Frontal cortex (tissue), 3 donors: ENCODE measurements at regions not wholly inside any gene's neighbourhood (a gene's known extent, or its start where the extent isn't known, plus 50 kb on each side); places are given as distances from the start of the nearest gene placed in this dataset.
"Not testable (repeated sequence)": the region's sequence is repeated elsewhere in the genome, so short reads cannot be mapped to it uniquely, and the experiment has no call there.

Experiments
- DNase-seq, 2 donors: peaks; one replicate each; pipeline ENCODE4 v3.0.0; 2012; ENCODE audit warnings: low spot score in 2 of 2
- FAIRE-seq: peaks from 2 replicates; lab custom pipeline; 2012; peaks lifted over from hg19 to GRCh38; lab: Jason Lieb, UNC
- donor health status: control.
- donor health status: control.
- donor health status: control.

DNA sequence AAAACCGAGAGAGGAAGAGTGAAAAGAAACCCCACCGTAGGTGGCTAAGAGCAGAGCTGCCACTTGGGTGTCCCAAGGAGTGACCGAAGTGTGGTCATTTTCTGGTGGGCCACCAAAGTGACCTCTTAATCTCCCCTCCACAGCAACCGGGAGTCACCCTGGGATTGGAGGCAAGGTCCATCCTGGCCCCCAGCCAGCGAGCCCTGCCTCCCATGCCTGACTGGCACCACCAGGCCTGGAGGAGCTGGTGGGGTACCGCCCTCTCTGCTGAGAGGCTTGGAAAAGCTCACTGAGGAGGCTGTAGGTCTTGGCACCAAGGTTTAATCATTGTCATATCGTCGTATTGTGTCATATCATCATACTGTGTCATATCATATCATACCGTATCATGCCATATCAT is 74.0 kb upstream of the TRPM1 start:
- DNase-seq (no peak), FAIRE-seq (no peak)

DNA sequence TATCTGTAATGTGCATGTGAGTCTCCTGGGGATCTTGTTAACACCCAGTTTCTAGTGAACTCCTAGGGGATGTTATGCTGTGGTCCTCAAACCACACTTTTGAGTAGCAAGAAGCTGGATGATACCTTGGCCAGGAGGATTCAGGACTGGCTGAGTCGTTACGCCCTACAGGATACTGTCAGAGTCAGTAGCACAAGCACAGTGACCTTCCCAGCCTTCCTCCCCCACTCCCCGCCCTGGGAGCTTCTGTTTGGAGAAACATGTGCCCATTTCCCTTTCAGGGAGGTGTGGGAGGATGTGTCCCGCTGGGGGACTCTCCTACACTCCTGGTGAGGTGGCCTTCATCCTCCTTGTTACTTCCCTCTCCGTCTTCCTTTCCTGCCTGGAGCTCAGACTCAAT is 76.4 kb upstream of the TRPM1 start:
- FAIRE-seq (no peak), DNase-seq (no peak)

DNA sequence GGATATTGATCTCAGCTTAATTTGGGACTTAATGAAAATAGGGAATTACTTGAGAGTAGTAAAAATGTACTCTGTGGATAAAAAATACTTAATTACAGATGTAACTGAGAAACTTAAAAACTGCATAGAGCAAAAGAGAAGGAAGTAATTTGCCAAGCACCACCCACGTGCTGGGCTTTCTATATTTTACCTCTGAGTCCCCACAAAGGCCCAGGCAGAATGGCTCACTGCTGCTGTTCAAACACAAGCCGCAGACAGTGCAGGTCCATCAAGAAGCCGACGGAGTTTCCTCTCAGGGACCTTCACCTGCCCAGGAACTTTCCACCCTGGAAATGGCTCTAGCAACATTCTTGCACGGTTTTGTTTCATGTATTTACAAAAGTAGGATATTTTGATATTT is 77.2 kb upstream of the TRPM1 start:
- no peak for DNase-seq
- no peak for FAIRE-seq

DNA sequence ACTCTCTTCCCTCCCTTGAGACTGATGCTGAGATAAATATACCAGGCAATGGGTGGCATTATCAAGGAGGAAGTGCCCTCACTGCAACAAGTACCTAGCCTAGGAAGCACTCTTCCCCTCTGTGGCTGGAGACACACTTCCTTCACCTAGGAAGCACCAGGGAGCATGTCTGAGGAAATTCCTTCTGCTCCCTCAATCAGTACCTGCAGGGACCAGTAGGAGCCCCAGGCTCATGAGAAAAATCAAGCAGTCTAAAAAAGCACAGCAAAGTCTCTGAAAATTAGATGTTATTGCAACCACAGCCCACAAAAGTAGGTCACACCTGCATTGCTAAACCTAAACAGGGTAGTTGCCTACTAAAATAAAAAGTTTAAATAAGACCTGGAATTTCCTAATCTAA is 78.2 kb upstream of the TRPM1 start:
- FAIRE-seq (no peak), DNase-seq (no peak)

DNA sequence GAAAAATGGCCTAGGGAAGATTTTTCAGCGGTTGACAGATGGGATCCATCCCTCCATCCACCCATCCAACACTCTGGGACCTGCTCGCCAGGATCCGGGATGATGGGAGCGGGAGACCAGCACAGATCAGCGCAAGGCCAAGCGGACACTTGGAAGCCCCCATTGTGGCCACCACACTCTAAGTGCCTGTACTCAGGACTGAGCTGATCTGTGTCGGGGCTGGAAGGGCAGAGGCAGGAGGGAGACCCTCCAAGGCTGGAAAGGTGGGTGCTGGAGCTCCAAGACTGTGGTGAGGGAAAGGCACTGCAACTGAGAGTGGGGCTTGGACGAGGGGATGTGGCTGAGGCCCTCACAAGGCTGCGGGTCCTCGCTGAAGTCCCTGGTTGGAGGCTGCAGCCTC is 91.8 kb upstream of the TRPM1 start:
- FAIRE-seq (no peak), DNase-seq (no peak)

DNA sequence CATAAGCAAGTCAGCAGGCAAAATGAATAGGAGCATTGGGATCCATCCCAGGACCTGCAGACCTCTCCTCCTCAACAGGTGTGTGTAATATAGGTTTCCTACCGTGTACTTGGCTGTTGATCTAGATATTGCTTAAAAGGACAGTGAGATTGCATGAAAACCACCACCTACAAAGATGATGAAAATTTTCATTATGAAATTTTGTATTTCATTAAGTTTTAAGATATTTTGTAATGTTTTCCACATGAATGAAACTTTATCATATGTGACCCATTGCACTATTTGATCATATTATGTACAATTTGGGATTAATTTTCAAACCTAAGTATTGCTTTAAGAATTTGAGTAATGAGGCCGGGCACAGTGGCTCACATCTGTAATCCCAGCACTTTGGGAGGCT is 94.3 kb upstream of the TRPM1 start:
- FAIRE-seq (no peak), DNase-seq (no peak)

DNA sequence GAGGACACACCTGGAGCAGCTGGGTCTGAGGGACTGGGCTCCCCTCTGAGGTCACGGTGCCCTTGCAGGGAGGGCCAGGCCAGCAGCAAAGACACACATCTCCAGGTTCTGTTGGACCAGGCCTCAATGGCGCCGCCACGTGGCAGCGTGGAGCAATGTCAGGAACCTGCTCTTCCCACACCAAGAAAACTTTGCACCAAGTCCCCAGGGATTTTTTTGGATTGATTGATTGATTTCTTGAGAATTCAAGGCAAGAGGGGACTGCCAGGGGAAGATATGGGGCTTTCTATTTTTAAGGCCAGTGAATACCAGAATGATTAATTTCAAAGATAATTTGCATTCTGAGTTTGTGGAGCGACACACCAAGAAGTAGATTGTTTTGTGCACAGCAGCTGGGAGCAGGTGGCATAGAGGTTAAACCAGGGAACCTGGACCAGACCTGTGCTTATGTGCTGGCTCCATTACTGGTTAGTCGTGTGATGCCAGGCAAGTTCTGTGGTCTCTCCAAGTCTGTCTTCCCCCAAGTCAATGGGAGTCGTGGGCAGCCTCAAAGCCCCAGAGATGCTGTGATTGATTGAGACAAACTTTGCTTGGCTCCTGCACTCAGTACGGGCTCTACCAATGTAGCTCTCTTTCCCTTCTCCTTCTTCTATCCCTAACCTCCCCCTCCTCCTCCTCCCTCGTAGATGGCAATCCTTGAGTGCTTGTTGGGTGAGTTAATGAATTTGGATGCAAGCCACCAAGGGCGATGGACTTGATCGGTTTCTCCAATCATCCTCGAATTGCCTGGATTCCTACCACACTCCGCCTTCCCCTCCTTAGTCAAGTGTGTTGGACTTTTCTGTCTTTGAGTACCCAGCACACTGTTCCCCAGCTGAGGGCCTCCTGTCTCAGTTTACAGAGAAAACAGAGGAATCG is 96.2 kb upstream of the TRPM1 start:
- DNase-seq (no peak), FAIRE-seq (no peak)

DNA sequence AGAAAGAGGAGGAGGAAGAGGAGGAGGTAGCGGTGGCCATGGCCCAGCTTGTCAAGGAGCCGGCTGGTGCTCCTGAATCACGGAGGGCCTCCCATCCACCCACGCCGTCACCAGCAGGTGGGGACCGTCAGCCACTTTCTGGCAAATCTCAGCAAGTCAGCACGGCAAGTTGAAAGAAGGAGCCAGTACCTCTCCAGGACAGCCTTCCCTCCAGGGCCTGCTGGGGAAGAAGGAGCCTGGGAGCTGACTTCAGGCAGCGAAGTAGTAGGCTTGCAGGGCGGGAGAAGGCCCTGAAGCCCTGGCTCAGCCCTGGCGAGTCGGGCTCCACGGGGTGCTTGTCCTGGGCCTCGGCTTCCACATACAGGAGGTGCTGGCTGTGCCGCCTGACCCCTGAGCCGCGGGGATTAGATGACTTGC is 99.2 kb upstream of the TRPM1 start:
- peak in 1 of 2 donors; percentile 73 for DNase-seq
- FAIRE-seq = no peak

DNA sequence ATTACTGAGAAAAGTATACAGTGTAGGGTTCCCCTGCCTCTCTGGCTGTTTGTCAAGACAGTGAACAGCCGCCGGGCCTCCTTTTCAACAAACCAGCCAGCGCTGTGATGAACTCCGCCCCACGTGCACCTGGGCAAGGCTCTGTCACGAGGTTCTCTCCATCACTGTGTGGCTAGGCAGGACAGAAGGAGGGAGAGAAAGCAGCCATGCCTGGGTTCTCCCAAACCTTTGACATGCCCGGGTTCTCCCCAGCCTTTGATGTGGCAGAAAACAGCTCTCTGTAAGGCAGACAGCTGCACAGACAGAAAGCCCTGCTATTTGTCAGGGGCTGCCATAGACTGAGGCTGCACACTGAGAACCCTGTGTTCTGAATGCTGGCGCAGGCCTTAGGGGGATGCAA is 101.4 kb upstream of the TRPM1 start:
- DNase-seq = no peak

DNA sequence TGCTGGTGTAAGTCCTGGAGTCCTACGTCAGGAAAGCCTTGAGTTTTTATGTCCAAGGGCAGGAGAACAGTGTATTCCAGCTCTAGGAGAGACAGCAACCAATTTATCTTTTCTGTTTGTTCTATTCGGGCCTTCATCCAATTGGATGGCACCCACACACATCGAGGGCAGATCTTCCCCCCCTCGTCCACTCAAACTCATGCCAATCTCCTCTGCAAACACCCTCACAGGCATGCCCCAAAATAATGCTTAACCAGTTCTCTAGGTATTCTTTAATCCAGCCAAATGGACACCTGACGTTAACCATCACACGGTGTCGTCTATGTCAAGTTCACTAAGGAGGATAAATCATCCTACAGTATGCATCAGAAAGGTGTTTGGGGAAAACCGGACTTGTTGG is 102.5 kb upstream of the TRPM1 start:
- DNase-seq (no peak), FAIRE-seq (no peak)

More for the DNA sequence above, 101.4 kb upstream of the TRPM1 start:
- FAIRE-seq = no peak

DNA sequence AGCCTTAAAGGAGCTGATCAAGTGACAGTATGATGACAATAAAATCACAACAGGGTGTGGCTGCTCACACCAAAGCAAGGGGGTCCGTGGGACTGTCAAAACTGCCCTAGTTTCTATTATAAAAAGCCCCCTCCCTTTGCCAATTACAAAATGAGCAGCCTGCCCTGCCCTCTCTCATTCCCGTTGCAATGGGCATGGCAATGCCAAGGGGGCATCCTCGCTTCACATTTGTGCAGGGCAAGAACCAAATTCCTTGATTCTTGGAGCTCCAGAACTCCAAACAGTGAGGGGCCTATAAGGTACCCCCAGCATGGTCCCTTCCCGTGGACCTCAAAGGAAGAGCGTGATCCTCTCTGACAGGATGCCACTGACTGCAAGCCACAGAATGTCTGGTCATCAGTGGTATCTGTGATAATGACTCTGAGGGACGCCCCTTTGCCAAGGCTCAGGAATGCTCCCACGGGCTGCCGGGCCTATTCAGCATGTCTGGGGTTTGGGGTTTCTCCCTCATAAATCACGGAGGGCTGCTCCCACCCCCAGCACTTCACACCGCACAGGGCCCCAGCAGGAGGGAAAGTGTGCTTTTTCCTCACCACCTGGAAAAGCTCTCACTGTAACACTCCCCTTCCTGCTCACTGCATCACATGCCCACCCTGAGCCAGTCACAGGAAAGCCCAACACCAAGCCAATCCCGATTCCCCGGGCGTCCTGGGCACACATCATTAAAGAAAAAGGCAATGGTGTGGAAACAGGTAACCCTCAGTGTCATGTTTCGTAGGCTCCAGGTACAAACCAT is 105.1 kb upstream of the TRPM1 start:
- DNase-seq = no peak
- no peak for FAIRE-seq

DNA sequence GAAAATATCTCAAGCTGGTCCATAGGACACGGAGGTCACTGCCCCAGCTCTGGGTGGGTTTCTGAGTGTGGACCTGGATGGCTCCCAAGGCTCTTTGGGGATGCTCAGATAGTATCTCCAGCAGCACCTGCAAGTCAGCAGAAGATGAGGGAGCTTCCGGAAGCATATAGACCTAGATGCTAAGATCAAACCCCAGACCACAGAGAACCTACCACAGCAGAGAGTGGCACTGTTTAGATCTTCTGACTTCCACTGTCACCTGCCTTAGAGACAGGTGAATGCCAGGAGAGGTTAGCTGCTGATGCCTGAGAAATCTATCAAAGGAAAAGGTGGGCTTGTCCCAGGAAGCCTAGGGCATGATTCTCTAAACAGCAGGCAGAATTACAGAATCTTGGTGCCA is 105.7 kb upstream of the TRPM1 start:
- FAIRE-seq (no peak), DNase-seq (no peak)

DNA sequence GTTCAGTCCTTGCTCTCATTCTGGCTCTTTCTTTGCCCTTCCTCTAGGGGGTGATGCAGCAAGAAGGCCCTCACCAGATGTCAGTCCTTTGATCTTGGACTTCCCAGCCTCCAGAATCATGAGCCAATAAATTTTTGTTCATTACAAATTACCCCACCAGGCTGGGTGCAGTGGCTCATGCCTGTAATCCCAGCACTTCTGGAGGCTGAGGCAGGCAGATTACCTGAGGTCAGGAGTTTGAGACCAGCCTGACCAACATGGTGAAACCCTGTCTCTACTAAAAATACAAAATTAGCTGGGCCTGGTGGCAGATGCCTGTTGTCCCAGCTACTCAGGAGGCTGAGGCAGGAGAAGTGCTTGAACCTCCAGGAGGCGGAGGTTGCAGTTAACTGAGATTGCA is 106.3 kb upstream of the TRPM1 start:
- FAIRE-seq = not testable (repeated sequence)

DNA sequence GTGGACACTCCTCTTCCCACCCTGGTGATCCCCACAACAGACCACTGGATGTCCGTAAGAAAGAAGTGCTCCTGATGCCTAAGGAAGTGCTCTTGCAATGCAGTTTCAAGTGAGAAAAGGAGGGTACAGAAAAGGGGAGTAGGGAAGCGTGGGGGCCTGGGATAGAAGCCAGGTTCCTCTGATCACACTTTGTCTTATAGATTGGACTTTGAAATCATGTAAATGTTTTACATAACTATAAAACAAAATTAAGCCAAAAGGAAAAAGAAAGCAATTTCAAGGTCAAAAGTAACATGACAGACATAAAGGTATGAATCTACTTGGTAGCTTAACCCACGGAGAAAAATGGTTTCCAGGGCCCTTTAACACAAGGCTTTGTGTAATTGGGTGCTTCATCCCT is 107.3 kb upstream of the TRPM1 start:
- FAIRE-seq (no peak), DNase-seq (no peak)

More for the DNA sequence above, 106.3 kb upstream of the TRPM1 start:
- DNase-seq = not testable (repeated sequence)

DNA sequence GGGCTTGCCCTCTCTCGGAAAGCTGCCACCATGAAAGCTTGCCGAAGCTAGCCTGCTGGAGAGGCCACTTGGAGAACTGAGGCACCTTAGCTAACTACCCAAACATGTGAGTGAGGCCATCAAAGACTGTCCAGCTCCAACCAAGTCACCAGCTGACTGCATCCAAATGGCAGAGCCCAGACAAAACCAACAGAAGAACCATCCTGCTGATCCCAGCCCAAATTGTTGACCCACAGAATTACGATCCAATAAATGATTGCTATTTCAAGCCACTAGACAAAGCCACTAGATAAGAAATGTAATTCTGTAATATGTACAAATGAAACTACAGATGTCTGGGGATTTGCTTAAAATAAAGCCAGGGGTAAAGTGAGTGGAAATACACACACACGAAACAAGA is 109.8 kb upstream of the TRPM1 start:
- FAIRE-seq = no peak
- DNase-seq = no peak

DNA sequence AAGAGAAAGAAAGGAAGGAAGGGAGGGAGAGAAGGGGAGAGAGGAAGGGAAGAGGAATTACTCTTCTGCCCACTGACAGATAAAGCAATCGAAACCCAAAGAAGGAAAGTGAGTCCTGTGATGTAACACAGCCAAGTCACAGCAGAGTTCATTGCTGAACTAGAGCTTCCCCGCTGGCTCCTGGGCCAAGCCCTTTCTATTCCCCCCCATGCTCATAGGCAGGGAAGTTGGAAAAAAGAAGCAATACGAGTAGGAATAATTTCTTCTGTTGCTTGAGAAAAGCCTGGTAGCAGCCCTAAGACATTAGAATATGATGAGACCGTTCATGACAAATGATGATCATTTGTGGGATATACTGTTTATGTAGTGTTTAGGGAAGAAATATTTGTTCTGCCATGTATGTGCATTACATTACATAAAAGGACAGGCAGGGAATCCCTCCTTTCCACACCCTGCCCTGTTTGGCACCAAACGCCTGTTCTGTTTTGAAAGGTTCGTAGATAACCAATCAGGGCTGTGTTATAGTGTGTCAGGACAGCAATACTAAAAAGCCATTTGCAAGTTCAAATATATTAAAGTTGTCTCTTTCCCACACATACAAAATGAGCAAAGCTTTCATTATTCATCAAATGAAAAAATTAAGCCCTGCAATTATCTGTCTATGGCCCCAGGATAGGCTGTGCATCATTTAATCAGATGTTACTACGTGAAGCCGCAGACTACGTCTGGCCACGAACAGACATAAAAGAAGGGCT is 111.0 kb upstream of the TRPM1 start:
- no peak for FAIRE-seq
- no peak for DNase-seq

DNA sequence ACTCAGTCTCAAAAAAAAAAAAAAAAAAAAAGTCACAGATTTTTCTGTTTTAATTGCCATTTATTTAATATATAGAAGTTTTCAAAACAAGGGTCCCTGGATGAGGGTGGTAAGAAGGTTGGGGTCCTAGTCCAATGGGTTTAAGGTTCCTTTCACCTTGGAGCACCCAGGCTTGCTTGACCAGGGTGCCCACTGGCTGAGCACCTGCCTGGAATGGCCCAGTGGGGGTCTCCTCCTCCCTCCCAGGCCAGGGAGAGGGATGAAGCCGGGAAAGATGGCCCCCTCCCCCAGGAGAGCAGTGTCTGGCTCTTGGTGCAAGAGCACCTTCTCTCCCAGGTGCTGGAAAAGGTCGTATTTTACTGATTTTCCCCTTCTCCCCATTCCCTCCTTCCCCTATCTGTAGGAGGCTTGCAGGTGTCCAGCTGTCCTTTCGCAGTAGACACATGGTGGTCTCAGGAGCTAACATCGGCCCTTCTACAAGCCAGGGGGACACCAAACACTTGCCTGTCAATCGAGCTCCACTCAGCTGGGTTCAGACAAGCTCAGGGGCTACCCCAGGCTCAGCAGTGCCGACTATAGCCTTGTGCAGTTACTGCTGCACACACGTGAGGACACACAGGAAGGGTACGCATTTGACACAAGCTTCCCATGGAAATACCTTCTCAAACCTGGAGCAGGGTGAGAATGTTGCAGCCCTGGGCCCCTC is 112.3 kb upstream of the KLF13 start:
- DNase-seq (no peak), FAIRE-seq (no peak)

DNA sequence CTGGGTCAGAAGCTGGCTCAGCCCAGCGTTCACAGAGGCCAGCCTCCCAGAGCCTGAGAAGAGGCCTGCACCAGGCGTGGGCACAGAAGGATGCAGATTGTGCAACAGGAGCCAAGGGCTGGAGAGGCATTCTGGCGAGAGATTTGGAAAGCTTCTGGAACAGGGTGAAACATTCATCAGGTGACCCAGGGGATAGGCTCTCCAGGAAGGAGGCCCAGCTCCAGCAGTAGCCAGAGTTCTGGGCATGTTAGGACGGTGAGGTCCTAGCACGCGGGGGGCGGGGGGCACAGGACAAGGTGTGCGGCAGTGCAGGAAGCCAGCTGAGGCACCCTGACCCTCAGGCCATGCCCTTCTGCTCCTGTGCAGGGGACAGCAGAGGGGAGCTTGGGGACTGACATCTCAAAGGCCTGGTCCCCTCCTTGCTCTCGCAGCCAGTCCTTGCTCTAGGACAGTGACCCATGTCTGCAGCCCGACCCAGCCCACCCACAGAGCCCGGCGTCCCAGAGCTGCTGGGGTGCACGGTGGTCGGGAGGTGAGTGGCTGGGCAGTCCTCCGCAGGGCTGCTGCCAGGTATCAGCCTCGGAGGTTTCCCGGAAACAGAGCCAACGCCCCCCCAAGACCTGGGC is 111.7 kb upstream of the KLF13 start:
- FAIRE-seq (no peak), DNase-seq (no peak)

DNA sequence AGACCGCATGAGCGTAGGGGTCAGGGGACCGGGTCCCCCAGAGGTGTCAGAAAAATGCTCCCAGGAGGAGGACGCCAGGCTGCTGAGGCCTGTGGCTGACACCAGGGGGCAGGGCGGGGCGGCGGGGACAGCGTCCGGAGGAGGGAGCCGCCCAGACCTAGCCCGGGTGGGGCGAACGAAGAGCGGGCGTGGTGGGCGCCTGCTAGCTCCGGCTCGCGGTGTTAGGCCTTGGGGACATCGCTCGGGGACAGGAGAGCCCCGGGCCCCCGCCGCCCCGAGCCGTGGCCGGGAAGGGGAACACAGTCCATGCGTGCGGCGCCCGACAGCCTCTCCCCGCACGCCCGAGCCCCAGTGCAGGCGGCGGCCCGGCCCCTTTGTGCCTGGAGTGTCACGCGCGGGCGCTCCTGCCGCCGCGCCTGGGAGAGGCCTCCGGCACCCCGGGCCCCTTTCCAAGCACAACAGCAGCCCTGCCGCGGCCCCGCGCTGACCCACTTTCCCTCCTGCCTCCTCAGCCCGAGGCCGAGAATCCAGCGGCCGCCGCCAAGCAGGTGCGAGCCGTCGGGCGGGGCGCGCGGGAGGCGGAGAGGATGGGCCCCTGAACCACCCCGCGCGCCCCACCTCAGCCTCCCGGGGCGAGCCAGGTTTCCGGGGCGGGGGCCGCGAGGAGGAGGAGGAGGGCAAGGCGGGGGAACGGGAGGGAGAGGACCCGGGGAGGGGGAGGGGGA is 111.0 kb upstream of the KLF13 start:
- FAIRE-seq (no peak), DNase-seq (peak; percentile 77 to 83)
